Frontal cortex (tissue), 3 donors: ENCODE measurements at regions not wholly inside any gene's neighbourhood (a gene's known extent, or its start where the extent isn't known, plus 50 kb on each side); places are given as distances from the start of the nearest gene placed in this dataset.
A peak's percentile ranks its signal among the peaks of the same experiment; 100 is the strongest.
"Not testable (repeated sequence)": the region's sequence is repeated elsewhere in the genome, so short reads cannot be mapped to it uniquely, and the experiment has no call there.

Source experiments
- DNase-seq, 2 donors: peaks; one replicate each; pipeline ENCODE4 v3.0.0; 2012; ENCODE audit warnings: low spot score in 2 of 2
- FAIRE-seq: peaks from 2 replicates; lab custom pipeline; 2012; peaks lifted over from hg19 to GRCh38; lab: Jason Lieb, UNC
- donor health status: control.
- donor health status: control.
- donor health status: control.

- DNase-seq (no peak), FAIRE-seq (no peak)
Measured at GRCh38 chrX:95218976-95219375, 1465.7 kb upstream of the DIAPH2 start.

- FAIRE-seq, result no peak
- DNase-seq, result no peak
Measured at GRCh38 chrX:95248386-95248785, 1436.3 kb upstream of the DIAPH2 start.

- no peak for DNase-seq
- no peak for FAIRE-seq
Measured at GRCh38 chrX:95290455-95290854, 1394.2 kb upstream of the DIAPH2 start.

GRCh38 chrX:95291561-95291960, 1393.1 kb upstream of the DIAPH2 start:
- FAIRE-seq, result no peak
- DNase-seq, result no peak

GRCh38 chrX:95318882-95319281, 1365.8 kb upstream of the DIAPH2 start:
- DNase-seq (no peak), FAIRE-seq (no peak)

- no peak for FAIRE-seq
- DNase-seq, result no peak
Measured at GRCh38 chrX:95325185-95325584, 1359.5 kb upstream of the DIAPH2 start.

GRCh38 chrX:95330292-95330691, 1354.3 kb upstream of the DIAPH2 start:
- FAIRE-seq, result no peak
- no peak for DNase-seq

- DNase-seq, result no peak
- FAIRE-seq, result no peak
Measured at GRCh38 chrX:95332530-95332929, 1352.1 kb upstream of the DIAPH2 start.

- peak; percentile 54 for FAIRE-seq
- DNase-seq, result no peak
Measured at GRCh38 chrX:95346856-95347255, 1337.8 kb upstream of the DIAPH2 start.

- no peak for DNase-seq
- no peak for FAIRE-seq
Measured at GRCh38 chrX:95350774-95351488, 1333.7 kb upstream of the DIAPH2 start.

GRCh38 chrX:95367286-95367685, 1317.4 kb upstream of the DIAPH2 start:
- DNase-seq (no peak), FAIRE-seq (no peak)

- DNase-seq (no peak), FAIRE-seq (no peak)
Measured at GRCh38 chrX:95382799-95383198, 1301.8 kb upstream of the DIAPH2 start.

- FAIRE-seq (no peak), DNase-seq (no peak)
Measured at GRCh38 chrX:95383778-95384177, 1300.9 kb upstream of the DIAPH2 start.

GRCh38 chrX:95427389-95427788, 1257.3 kb upstream of the DIAPH2 start:
- DNase-seq (no peak), FAIRE-seq (no peak)

GRCh38 chrX:95435198-95435597, 1249.4 kb upstream of the DIAPH2 start:
- FAIRE-seq (no peak), DNase-seq (peak in 1 of 2 donors; percentile 0)

GRCh38 chrX:95441836-95442235, 1242.8 kb upstream of the DIAPH2 start:
- DNase-seq (no peak), FAIRE-seq (no peak)

- FAIRE-seq, result no peak
- no peak for DNase-seq
Measured at GRCh38 chrX:95484781-95485180, 1199.9 kb upstream of the DIAPH2 start.

GRCh38 chrX:95505721-95506120, 1178.9 kb upstream of the DIAPH2 start:
- no peak for DNase-seq
- no peak for FAIRE-seq

- DNase-seq, result no peak
- no peak for FAIRE-seq
Measured at GRCh38 chrX:95509474-95509873, 1175.2 kb upstream of the DIAPH2 start.

GRCh38 chrX:95524018-95524417, 1160.6 kb upstream of the DIAPH2 start:
- not testable (repeated sequence) for FAIRE-seq, DNase-seq

GRCh38 chrX:95536111-95536510, 1148.5 kb upstream of the DIAPH2 start:
- FAIRE-seq, result no peak
- DNase-seq, result no peak

- no peak for FAIRE-seq
- DNase-seq, result no peak
Measured at GRCh38 chrX:95536661-95537060, 1148.0 kb upstream of the DIAPH2 start.
